Ovary (tissue), 3 donors: ENCODE measurements at regions not wholly inside any gene's neighbourhood (a gene's known extent, or its start where the extent isn't known, plus 50 kb on each side); places are given as distances from the start of the nearest gene placed in this dataset.

ENCODE experiments used
- EP300 ChIP-seq: sonication (generic); formaldehyde crosslinking; IDR thresholded peaks from one replicate; pipeline ENCODE4 v1.6.1; 2017; ENCODE audit warnings: antibody characterized with exemption
- POLR2A ChIP-seq: fragments of 450-650 bp; IDR thresholded peaks from one replicate; pipeline ENCODE4 v1.6.1; 2017; ENCODE audit warnings: antibody characterized with exemption, mild to moderate bottlenecking, moderate library complexity
- TF ChIP-seq, protein P1 (sequence below), 3 donors: fragments of 450-650 bp in 2 of 3; fragments of 200-600 bp in 1 of 3; IDR thresholded peaks; one replicate each; pipeline versions ENCODE4 v1.5.1 to v1.8.0; 2016 to 2022; ENCODE audit warnings: antibody characterized with exemption in 3 of 3, mild to moderate bottlenecking in 1 of 3
- donor health status: DM: no; HTN: no; CAD: no.

DNA sequence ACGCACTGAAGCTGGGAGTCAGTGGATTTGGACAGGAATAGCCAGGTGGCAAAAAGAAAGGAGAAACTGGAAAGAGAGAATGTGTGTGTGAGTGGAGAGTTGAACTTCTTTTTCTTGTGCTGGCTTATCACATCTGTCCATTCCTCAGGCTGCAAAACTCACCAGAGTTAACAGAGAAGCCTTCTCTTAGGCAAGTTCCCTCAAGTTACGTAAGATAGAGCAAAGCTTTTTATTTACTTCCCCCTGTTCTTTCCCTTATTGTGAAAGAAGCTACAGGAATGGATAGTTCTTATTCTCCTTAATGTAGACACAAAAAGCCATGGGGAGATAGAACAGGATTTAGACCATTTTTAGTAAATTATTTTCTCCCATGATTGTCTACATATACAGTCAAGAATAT lies 188.6 kb downstream of the BMP2 start:
- TF ChIP-seq, protein P1, sequence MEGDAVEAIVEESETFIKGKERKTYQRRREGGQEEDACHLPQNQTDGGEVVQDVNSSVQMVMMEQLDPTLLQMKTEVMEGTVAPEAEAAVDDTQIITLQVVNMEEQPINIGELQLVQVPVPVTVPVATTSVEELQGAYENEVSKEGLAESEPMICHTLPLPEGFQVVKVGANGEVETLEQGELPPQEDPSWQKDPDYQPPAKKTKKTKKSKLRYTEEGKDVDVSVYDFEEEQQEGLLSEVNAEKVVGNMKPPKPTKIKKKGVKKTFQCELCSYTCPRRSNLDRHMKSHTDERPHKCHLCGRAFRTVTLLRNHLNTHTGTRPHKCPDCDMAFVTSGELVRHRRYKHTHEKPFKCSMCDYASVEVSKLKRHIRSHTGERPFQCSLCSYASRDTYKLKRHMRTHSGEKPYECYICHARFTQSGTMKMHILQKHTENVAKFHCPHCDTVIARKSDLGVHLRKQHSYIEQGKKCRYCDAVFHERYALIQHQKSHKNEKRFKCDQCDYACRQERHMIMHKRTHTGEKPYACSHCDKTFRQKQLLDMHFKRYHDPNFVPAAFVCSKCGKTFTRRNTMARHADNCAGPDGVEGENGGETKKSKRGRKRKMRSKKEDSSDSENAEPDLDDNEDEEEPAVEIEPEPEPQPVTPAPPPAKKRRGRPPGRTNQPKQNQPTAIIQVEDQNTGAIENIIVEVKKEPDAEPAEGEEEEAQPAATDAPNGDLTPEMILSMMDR (IDR thresholded peaks at IDR 0.05): no peak
- TF ChIP-seq EP300 (no peak), POLR2A (no peak)
